HEK293 (cell line): ENCODE measurements at regions not wholly inside any gene's neighbourhood (a gene's known extent, or its start where the extent isn't known, plus 50 kb on each side); places are given as distances from the start of the nearest gene placed in this dataset.

ENCODE experiments used
- CTCF ChIA-PET: fragments of 350-600 bp; formaldehyde crosslinking; extraction: SDS; loops from one replicate; lab custom pipeline; 2021; ENCODE audit warnings: antibody characterized with exemption; lab: Yijun Ruan, JAX
- POLR2A ChIA-PET: fragments of 300-600 bp; formaldehyde crosslinking; extraction: SDS; loops from one replicate; lab custom pipeline; 2020; ENCODE audit warnings: antibody characterized with exemption, inconsistent platforms; lab: Yijun Ruan, JAX
- H3K27ac ChIP-seq: fragments of 200-500 bp; sonication (Bioruptor generic); 2 replicates; pipeline ENCODE4 v1.5.1; 2014; ENCODE audit warnings: low read depth, low read length, control low read depth, inconsistent platforms; ENCODE audit errors: extremely low read depth
- H3K36me3 ChIP-seq, 2 experiments: fragments of 200-500 bp in 1 of 2; sonication (Bioruptor generic) in 1 of 2; 1 replicate in 1 of 2; 2 replicates in 1 of 2; pipeline ENCODE4 v1.5.1; 2014 to 2017; ENCODE audit warnings: inconsistent platforms in 2 of 2, low read length in 2 of 2; ENCODE audit not compliant: control insufficient read depth in 2 of 2, insufficient read depth in 1 of 2
- H3K4me1 ChIP-seq: fragments of 200-500 bp; sonication (Bioruptor generic); 2 replicates; pipeline ENCODE4 v1.5.1; 2014; ENCODE audit warnings: mild to moderate bottlenecking, low read length, inconsistent platforms; ENCODE audit not compliant: control insufficient read depth, insufficient read depth
- H3K4me3 ChIP-seq: 2 replicates; pipeline ENCODE4 v1.5.1; 2011; ENCODE audit warnings: low read depth, mild to moderate bottlenecking, control low read depth, low read length, moderate library complexity
- H3K9me3 ChIP-seq: fragments of 200-500 bp; sonication (Bioruptor generic); 2 replicates; pipeline ENCODE4 v1.5.1; 2014; ENCODE audit warnings: low read depth, low read length, inconsistent platforms; ENCODE audit not compliant: control insufficient read depth, insufficient read depth
- BCL11A ChIP-seq: fragments of 450-650 bp; formaldehyde crosslinking; IDR thresholded peaks from 2 replicates; pipeline ENCODE4 v1.5.1; 2016; ENCODE audit warnings: low read depth, missing biosample characterization, missing genetic modification characterization
- GLIS1 ChIP-seq: fragments of 450-650 bp; formaldehyde crosslinking; IDR thresholded peaks from 2 replicates; pipeline ENCODE4 v1.5.1; 2016; ENCODE audit warnings: missing biosample characterization, missing genetic modification characterization
- HOXC10 ChIP-seq: sonication (generic); formaldehyde crosslinking; IDR thresholded peaks from 2 replicates; pipeline ENCODE4 v1.8.1; 2023; ENCODE audit warnings: mild to moderate bottlenecking, missing genetic modification reagents
- KLF1 ChIP-seq: fragments of 450-650 bp; formaldehyde crosslinking; IDR thresholded peaks from 2 replicates; pipeline ENCODE4 v1.5.1; 2016; ENCODE audit warnings: missing biosample characterization, missing genetic modification characterization
- KLF10 ChIP-seq: fragments of 450-650 bp; IDR thresholded peaks from 2 replicates; pipeline ENCODE4 v1.5.1; 2018; ENCODE audit warnings: missing biosample characterization, mild to moderate bottlenecking, missing genetic modification characterization
- KLF16 ChIP-seq: fragments of 450-650 bp; formaldehyde crosslinking; IDR thresholded peaks from 2 replicates; pipeline ENCODE4 v1.5.1; 2017; ENCODE audit warnings: missing biosample characterization, missing genetic modification characterization
- SCRT1 ChIP-seq: fragments of 450-650 bp; formaldehyde crosslinking; IDR thresholded peaks from 2 replicates; pipeline ENCODE4 v1.5.1; 2016; ENCODE audit warnings: missing biosample characterization, missing genetic modification characterization, borderline replicate concordance
- SP7 ChIP-seq: fragments of 450-650 bp; formaldehyde crosslinking; IDR thresholded peaks from 2 replicates; pipeline ENCODE4 v1.5.1; 2016; ENCODE audit warnings: missing biosample characterization, missing genetic modification characterization
- ZBTB17 ChIP-seq: fragments of 450-650 bp; formaldehyde crosslinking; IDR thresholded peaks from 2 replicates; pipeline ENCODE4 v1.5.1; 2016; ENCODE audit warnings: missing biosample characterization, missing genetic modification characterization
- ZNF140 ChIP-seq: fragments of 450-650 bp; formaldehyde crosslinking; IDR thresholded peaks from 2 replicates; pipeline ENCODE4 v1.5.1; 2016; ENCODE audit warnings: missing biosample characterization, missing genetic modification characterization
- ZNF221 ChIP-seq: fragments of 450-650 bp; formaldehyde crosslinking; IDR thresholded peaks from 2 replicates; pipeline ENCODE4 v1.5.1; 2017; ENCODE audit warnings: missing biosample characterization, missing genetic modification characterization, borderline replicate concordance
- ZNF223 ChIP-seq: fragments of 450-650 bp; formaldehyde crosslinking; IDR thresholded peaks from 2 replicates; pipeline ENCODE4 v1.5.1; 2016; ENCODE audit warnings: missing biosample characterization, missing genetic modification characterization
- ZNF239 ChIP-seq: fragments of 450-650 bp; formaldehyde crosslinking; IDR thresholded peaks from 2 replicates; pipeline ENCODE4 v1.5.1; 2016; ENCODE audit warnings: missing biosample characterization, missing genetic modification characterization
- ZNF292 ChIP-seq: fragments of 450-650 bp; formaldehyde crosslinking; IDR thresholded peaks from 2 replicates; pipeline ENCODE4 v1.5.1; 2016; ENCODE audit warnings: low read depth, missing biosample characterization, missing genetic modification characterization, borderline replicate concordance
- ZNF394 ChIP-seq: fragments of 450-650 bp; formaldehyde crosslinking; IDR thresholded peaks from 2 replicates; pipeline ENCODE4 v1.5.1; 2016; ENCODE audit warnings: missing biosample characterization, missing genetic modification characterization, mild to moderate bottlenecking, moderate library complexity, borderline replicate concordance
- ZNF426 ChIP-seq: fragments of 450-650 bp; formaldehyde crosslinking; IDR thresholded peaks from 2 replicates; pipeline ENCODE4 v1.5.1; 2017; ENCODE audit warnings: missing biosample characterization, missing genetic modification characterization, mild to moderate bottlenecking, inconsistent platforms, moderate library complexity
- ZNF48 ChIP-seq: fragments of 450-650 bp; formaldehyde crosslinking; IDR thresholded peaks from 2 replicates; pipeline ENCODE4 v1.5.1; 2016; ENCODE audit warnings: missing biosample characterization, missing genetic modification characterization
- ZNF521 ChIP-seq: fragments of 450-650 bp; formaldehyde crosslinking; IDR thresholded peaks from 2 replicates; pipeline ENCODE4 v1.5.1; 2017; ENCODE audit warnings: missing biosample characterization, mild to moderate bottlenecking, missing genetic modification characterization
- ZNF558 ChIP-seq: fragments of 450-650 bp; formaldehyde crosslinking; IDR thresholded peaks from 2 replicates; pipeline ENCODE4 v1.5.1; 2016; ENCODE audit warnings: missing biosample characterization, missing genetic modification characterization
- ZNF560 ChIP-seq: fragments of 450-650 bp; formaldehyde crosslinking; IDR thresholded peaks from 2 replicates; pipeline ENCODE4 v1.5.1; 2017; ENCODE audit warnings: missing biosample characterization, missing genetic modification characterization, borderline replicate concordance
- ZNF629 ChIP-seq: fragments of 450-650 bp; formaldehyde crosslinking; IDR thresholded peaks from 2 replicates; pipeline ENCODE4 v1.5.1; 2017; ENCODE audit warnings: missing biosample characterization, missing genetic modification characterization
- ZNF664 ChIP-seq: fragments of 450-650 bp; formaldehyde crosslinking; IDR thresholded peaks from 2 replicates; pipeline ENCODE4 v1.5.1; 2016; ENCODE audit warnings: missing biosample characterization, missing genetic modification characterization
- ZNF747 ChIP-seq: fragments of 450-650 bp; formaldehyde crosslinking; IDR thresholded peaks from 2 replicates; pipeline ENCODE4 v1.5.1; 2016; ENCODE audit warnings: missing biosample characterization, missing genetic modification characterization
- TF ChIP-seq, protein P1 (sequence below): fragments of 450-650 bp; formaldehyde crosslinking; IDR thresholded peaks from 2 replicates; pipeline ENCODE4 v1.5.1; 2016; ENCODE audit warnings: missing biosample characterization, missing genetic modification characterization
- TF ChIP-seq, protein P2 (sequence below): IDR thresholded peaks from 2 replicates; pipeline ENCODE4 v1.6.1; 2011; ENCODE audit warnings: mild to moderate bottlenecking, low read depth, low read length, borderline replicate concordance
- TF ChIP-seq, protein P3 (sequence below): fragments of 450-650 bp; formaldehyde crosslinking; IDR thresholded peaks from 2 replicates; pipeline ENCODE4 v1.5.1; 2016; ENCODE audit warnings: missing biosample characterization, missing genetic modification characterization
- TF ChIP-seq, protein P4 (sequence below): fragments of 450-650 bp; formaldehyde crosslinking; IDR thresholded peaks from 2 replicates; pipeline ENCODE4 v1.5.1; 2016; ENCODE audit warnings: missing biosample characterization, missing genetic modification characterization
- TF ChIP-seq, protein P5 (sequence below): fragments of 450-650 bp; formaldehyde crosslinking; IDR thresholded peaks from 2 replicates; pipeline ENCODE4 v1.5.0; 2017; ENCODE audit warnings: missing biosample characterization, missing genetic modification characterization, borderline replicate concordance
- TF ChIP-seq, protein P6 (sequence below): fragments of 450-650 bp; formaldehyde crosslinking; IDR thresholded peaks from 2 replicates; pipeline ENCODE4 v1.5.1; 2016; ENCODE audit warnings: missing biosample characterization, missing genetic modification characterization

DNA sequence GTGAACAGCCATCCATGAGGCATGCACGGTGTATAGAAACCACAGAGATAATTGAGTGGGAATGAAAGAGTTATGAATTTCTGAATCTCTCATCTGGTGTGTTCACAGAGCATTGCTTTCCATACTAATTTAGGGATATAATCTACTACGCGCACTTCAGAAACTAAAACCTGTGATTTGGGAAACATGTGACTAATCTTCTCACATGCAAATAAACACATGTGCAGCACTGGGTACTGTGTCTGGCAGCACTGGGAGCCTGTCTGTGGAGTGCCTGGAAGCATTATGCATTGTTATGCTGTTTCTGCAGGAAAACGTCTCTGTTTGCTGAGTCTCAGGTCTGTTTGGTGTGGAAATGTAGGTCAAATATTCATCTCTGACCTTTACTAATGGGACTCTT is 287.3 kb downstream of the CMPK2 start:
- CTCF ChIA-PET, result interaction anchor here (0.6 kb wide), 1 partner anchor 194 kb away, joined by 3 read pairs; no protein-coding TSS in a partner anchor
- H3K9me3 ChIP-seq, result no peaks in the 10 kb centered on the region
- POLR2A ChIA-PET, result no interaction called here

DNA sequence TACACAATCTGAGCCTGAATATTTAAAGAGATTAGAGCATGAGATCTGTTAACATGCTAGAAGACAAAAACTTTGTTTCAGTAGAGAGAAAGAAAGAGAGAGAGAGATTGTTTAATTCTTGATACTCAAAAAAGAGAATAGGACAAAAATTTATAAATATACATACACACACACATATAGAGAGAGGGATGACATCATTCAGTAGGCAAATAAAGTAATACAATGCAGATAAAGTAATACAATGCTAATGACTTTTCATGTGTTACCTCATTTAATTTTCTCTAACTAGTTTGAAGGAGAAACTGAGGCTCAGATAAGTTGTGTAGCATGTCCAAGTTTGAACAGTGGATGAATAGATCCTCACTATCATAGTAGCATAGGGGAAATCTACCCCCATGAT is 286.4 kb downstream of the CMPK2 start:
- H3K36me3 ChIP-seq, result no peaks in the 10 kb centered on the region
- no peaks in the 10 kb centered on the region for H3K4me1 ChIP-seq
- POLR2A ChIA-PET, result no interaction called here
- CTCF ChIA-PET, result no interaction called here
- no peak overlapping the region for H3K27ac ChIP-seq
- no peaks in the 10 kb centered on the region for H3K9me3 ChIP-seq
- no peak overlapping the region for H3K4me3 ChIP-seq
- no peak for TF ChIP-seq ZNF48 (tag by site-specific recombination)
- no peak for TF ChIP-seq ZNF394 (tag by site-specific recombination)
- no peak for TF ChIP-seq GLIS1
- no peak for TF ChIP-seq ZBTB17 (tag by site-specific recombination)
- no peak for TF ChIP-seq ZNF426 (tag by site-specific recombination)
- no peak for TF ChIP-seq ZNF140 (tag by site-specific recombination)
- TF ChIP-seq ZNF221 (tag by site-specific recombination), result no peak
- TF ChIP-seq KLF1 (tag by site-specific recombination), result no peak
- TF ChIP-seq, protein P1, sequence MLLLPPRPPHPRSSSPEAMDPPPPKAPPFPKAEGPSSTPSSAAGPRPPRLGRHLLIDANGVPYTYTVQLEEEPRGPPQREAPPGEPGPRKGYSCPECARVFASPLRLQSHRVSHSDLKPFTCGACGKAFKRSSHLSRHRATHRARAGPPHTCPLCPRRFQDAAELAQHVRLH, result no peak
- no peak for TF ChIP-seq BCL11A (tag by site-specific recombination)
- TF ChIP-seq, protein P2, sequence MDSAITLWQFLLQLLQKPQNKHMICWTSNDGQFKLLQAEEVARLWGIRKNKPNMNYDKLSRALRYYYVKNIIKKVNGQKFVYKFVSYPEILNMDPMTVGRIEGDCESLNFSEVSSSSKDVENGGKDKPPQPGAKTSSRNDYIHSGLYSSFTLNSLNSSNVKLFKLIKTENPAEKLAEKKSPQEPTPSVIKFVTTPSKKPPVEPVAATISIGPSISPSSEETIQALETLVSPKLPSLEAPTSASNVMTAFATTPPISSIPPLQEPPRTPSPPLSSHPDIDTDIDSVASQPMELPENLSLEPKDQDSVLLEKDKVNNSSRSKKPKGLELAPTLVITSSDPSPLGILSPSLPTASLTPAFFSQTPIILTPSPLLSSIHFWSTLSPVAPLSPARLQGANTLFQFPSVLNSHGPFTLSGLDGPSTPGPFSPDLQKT, result no peak
- TF ChIP-seq HOXC10, result no peak
- TF ChIP-seq, protein P3, sequence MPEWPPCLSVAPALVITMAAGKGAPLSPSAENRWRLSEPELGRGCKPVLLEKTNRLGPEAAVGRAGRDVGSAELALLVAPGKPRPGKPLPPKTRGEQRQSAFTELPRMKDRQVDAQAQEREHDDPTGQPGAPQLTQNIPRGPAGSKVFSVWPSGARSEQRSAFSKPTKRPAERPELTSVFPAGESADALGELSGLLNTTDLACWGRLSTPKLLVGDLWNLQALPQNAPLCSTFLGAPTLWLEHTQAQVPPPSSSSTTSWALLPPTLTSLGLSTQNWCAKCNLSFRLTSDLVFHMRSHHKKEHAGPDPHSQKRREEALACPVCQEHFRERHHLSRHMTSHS (tag by site-specific recombination), result no peak
- no peak for TF ChIP-seq ZNF629 (tag by site-specific recombination)

More for the DNA sequence above, 287.3 kb downstream of the CMPK2 start:
- Histone ChIP-seq H3K4me1 (no peaks in the 10 kb centered on the region), H3K27ac (no peak overlapping the region), H3K36me3 (no peaks in the 10 kb centered on the region), H3K4me3 (no peak overlapping the region)
- no peak for TF ChIP-seq ZNF223 (tag by site-specific recombination)
- TF ChIP-seq, protein P4, sequence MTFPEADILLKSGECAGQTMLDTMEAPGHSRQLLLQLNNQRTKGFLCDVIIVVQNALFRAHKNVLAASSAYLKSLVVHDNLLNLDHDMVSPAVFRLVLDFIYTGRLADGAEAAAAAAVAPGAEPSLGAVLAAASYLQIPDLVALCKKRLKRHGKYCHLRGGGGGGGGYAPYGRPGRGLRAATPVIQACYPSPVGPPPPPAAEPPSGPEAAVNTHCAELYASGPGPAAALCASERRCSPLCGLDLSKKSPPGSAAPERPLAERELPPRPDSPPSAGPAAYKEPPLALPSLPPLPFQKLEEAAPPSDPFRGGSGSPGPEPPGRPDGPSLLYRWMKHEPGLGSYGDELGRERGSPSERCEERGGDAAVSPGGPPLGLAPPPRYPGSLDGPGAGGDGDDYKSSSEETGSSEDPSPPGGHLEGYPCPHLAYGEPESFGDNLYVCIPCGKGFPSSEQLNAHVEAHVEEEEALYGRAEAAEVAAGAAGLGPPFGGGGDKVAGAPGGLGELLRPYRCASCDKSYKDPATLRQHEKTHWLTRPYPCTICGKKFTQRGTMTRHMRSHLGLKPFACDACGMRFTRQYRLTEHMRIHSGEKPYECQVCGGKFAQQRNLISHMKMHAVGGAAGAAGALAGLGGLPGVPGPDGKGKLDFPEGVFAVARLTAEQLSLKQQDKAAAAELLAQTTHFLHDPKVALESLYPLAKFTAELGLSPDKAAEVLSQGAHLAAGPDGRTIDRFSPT, result no peak
- TF ChIP-seq ZNF292 (tag by site-specific recombination), result no peak
- TF ChIP-seq ZNF521 (tag by site-specific recombination), result no peak
- no peak for TF ChIP-seq ZNF558 (tag by site-specific recombination)
- no peak for TF ChIP-seq ZNF747 (tag by site-specific recombination)
- TF ChIP-seq, protein P1, result no peak
- TF ChIP-seq, protein P5, sequence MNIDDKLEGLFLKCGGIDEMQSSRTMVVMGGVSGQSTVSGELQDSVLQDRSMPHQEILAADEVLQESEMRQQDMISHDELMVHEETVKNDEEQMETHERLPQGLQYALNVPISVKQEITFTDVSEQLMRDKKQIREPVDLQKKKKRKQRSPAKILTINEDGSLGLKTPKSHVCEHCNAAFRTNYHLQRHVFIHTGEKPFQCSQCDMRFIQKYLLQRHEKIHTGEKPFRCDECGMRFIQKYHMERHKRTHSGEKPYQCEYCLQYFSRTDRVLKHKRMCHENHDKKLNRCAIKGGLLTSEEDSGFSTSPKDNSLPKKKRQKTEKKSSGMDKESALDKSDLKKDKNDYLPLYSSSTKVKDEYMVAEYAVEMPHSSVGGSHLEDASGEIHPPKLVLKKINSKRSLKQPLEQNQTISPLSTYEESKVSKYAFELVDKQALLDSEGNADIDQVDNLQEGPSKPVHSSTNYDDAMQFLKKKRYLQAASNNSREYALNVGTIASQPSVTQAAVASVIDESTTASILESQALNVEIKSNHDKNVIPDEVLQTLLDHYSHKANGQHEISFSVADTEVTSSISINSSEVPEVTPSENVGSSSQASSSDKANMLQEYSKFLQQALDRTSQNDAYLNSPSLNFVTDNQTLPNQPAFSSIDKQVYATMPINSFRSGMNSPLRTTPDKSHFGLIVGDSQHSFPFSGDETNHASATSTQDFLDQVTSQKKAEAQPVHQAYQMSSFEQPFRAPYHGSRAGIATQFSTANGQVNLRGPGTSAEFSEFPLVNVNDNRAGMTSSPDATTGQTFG (tag by site-specific recombination), result no peak
- TF ChIP-seq, protein P6, sequence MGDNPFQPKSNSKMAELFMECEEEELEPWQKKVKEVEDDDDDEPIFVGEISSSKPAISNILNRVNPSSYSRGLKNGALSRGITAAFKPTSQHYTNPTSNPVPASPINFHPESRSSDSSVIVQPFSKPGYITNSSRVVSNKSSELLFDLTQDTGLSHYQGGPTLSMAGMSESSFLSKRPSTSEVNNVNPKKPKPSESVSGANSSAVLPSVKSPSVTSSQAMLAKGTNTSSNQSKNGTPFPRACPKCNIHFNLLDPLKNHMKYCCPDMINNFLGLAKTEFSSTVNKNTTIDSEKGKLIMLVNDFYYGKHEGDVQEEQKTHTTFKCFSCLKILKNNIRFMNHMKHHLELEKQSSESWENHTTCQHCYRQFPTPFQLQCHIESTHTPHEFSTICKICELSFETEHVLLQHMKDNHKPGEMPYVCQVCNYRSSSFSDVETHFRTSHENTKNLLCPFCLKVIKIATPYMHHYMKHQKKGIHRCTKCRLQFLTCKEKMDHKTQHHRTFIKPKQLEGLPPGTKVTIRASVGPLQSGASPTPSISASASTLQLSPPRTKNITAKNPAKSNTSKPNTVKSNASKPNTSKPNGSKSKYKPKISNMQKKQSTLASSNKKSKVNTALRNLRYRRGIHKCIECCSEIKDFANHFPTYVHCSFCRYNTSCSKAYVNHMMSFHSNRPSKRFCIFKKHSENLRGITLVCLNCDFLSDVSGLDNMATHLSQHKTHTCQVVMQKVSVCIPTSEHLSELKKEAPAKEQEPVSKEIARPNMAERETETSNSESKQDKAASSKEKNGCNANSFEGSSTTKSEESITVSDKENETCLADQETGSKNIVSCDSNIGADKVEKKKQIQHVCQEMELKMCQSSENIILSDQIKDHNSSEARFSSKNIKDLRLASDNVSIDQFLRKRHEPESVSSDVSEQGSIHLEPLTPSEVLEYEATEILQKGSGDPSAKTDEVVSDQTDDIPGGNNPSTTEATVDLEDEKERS, result no peak
- TF ChIP-seq ZNF560 (tag by site-specific recombination), result no peak
- no peak for TF ChIP-seq SCRT1 (tag by site-specific recombination)
- no peak for TF ChIP-seq KLF10 (tag by site-specific recombination)
- no peak for TF ChIP-seq ZNF140 (tag by site-specific recombination)
- TF ChIP-seq ZNF239 (tag by site-specific recombination), result no peak
- TF ChIP-seq SP7 (tag by site-specific recombination), result no peak
- TF ChIP-seq KLF16, result no peak
- no peak for TF ChIP-seq ZNF664 (tag by site-specific recombination)
